ENCODE measurements at regions not wholly inside any gene's neighbourhood (a gene's known extent, or its start where the extent isn't known, plus 50 kb on each side); places are given as distances from the start of the nearest gene placed in this dataset.
"Not testable (repeated sequence)": the region's sequence is repeated elsewhere in the genome, so short reads cannot be mapped to it uniquely, and the experiment has no call there.

- DNase-seq (ENCODE audit: low spot score in 2 of 2): no peak
- WGBS: 38% methylated on average over 16 of the region's 16 CpGs
Measured at GRCh38 chr7:68185631-68186456, 1189.2 kb downstream of the TYW1 start.

GRCh38 chr7:68187532-68187931 lies 1190.9 kb downstream of the TYW1 start:
- H3K4me3 ChIP-seq: no peak overlapping the region
- no peak overlapping the region for H3K27ac ChIP-seq
- 24% methylated on average over 7 of the region's 7 CpGs for WGBS
- H3K4me1 ChIP-seq: no peaks in the 10 kb centered on the region
- peaks cover 6% of the 10 kb centered on the region for H3K27me3 ChIP-seq
- no peaks in the 10 kb centered on the region for H3K9me3 ChIP-seq
- DNase-seq (ENCODE audit: low spot score in 2 of 2): no peak
- H3K36me3 ChIP-seq: no peaks in the 10 kb centered on the region
- no peak for TF ChIP-seq POLR2A (IDR thresholded peaks at IDR 0.05)
- TF ChIP-seq EP300 (IDR thresholded peaks at IDR 0.05): no peak
- TF ChIP-seq, protein P1, sequence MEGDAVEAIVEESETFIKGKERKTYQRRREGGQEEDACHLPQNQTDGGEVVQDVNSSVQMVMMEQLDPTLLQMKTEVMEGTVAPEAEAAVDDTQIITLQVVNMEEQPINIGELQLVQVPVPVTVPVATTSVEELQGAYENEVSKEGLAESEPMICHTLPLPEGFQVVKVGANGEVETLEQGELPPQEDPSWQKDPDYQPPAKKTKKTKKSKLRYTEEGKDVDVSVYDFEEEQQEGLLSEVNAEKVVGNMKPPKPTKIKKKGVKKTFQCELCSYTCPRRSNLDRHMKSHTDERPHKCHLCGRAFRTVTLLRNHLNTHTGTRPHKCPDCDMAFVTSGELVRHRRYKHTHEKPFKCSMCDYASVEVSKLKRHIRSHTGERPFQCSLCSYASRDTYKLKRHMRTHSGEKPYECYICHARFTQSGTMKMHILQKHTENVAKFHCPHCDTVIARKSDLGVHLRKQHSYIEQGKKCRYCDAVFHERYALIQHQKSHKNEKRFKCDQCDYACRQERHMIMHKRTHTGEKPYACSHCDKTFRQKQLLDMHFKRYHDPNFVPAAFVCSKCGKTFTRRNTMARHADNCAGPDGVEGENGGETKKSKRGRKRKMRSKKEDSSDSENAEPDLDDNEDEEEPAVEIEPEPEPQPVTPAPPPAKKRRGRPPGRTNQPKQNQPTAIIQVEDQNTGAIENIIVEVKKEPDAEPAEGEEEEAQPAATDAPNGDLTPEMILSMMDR (IDR thresholded peaks at IDR 0.05): no peak
- no peak for TF ChIP-seq POLR2AphosphoS5 (IDR thresholded peaks at IDR 0.05)

More at GRCh38 chr7:68185631-68186456, 1189.2 kb downstream of the TYW1 start:
- Histone ChIP-seq H3K4me3 (no peak overlapping the region), H3K9me3 (no peaks in the 10 kb centered on the region), H3K27ac (no peak overlapping the region), H3K27me3 (peaks cover 6% of the 10 kb centered on the region), H3K36me3 (no peaks in the 10 kb centered on the region), H3K4me1 (no peaks in the 10 kb centered on the region)
- no peak for TF ChIP-seq POLR2AphosphoS5 (IDR thresholded peaks at IDR 0.05)
- TF ChIP-seq EP300 (IDR thresholded peaks at IDR 0.05): no peak
- TF ChIP-seq, protein P1 (IDR thresholded peaks at IDR 0.05): no peak
- TF ChIP-seq POLR2A (IDR thresholded peaks at IDR 0.05): no peak

DNA sequence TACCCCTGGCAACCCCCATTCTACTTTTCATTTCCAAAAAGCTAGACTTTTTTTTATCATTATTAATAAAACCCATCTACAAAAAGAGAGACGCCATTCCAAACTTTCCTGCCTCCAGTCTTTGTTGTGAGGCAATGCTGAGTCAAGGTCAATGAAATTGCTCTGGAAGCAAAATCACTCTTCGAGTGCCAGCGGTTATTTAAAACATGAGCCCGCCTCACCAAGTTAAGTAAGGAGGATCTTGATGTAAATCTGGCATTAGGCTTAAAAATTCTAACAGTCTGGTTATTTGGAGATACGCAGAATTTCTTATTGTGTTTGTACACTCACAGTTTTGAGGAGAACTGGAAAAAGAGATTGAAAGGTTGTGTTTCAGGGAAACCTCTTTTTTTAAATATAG lies 1196.3 kb downstream of the TYW1 start:
- H3K27ac ChIP-seq: no peak overlapping the region
- H3K4me1 ChIP-seq: no peaks in the 10 kb centered on the region
- 64% methylated on average over 5 of the region's 5 CpGs for WGBS
- no peak for DNase-seq (ENCODE audit: low spot score in 2 of 2)
- no peak overlapping the region for H3K4me3 ChIP-seq
- H3K27me3 ChIP-seq: no peaks in the 10 kb centered on the region
- H3K36me3 ChIP-seq: no peaks in the 10 kb centered on the region
- H3K9me3 ChIP-seq: no peaks in the 10 kb centered on the region
- TF ChIP-seq EP300 (IDR thresholded peaks at IDR 0.05) (no peak), POLR2A (IDR thresholded peaks at IDR 0.05) (no peak), POLR2AphosphoS5 (IDR thresholded peaks at IDR 0.05) (no peak)
- TF ChIP-seq, protein P1 (IDR thresholded peaks at IDR 0.05): no peak

DNA sequence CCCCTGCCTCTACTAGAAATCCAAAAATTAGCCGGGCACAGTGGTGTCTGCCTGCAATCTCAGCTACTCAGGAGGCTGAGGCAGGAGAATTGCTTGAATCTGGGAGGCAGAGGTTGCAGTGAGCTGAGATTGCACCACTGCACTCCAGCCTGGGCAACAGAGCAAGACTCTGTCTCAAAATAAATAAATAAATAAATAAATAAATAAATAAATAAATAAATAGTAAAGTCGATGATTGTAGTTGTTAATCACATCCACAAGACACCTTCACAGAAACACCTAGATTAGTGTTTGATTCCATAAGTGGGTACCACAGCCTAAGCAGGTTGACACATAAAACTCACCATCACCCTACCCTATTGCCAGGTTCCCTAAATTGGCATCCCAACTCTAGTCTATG lies 1199.0 kb downstream of the TYW1 start:
- H3K4me1 ChIP-seq; H3K27me3 ChIP-seq; H3K9me3 ChIP-seq; H3K36me3 ChIP-seq; H3K27ac ChIP-seq; H3K4me3 ChIP-seq; DNase-seq (ENCODE audit: low spot score in 2 of 2): not testable (repeated sequence)
- WGBS: 93% methylated on average over 2 of the region's 2 CpGs

DNA sequence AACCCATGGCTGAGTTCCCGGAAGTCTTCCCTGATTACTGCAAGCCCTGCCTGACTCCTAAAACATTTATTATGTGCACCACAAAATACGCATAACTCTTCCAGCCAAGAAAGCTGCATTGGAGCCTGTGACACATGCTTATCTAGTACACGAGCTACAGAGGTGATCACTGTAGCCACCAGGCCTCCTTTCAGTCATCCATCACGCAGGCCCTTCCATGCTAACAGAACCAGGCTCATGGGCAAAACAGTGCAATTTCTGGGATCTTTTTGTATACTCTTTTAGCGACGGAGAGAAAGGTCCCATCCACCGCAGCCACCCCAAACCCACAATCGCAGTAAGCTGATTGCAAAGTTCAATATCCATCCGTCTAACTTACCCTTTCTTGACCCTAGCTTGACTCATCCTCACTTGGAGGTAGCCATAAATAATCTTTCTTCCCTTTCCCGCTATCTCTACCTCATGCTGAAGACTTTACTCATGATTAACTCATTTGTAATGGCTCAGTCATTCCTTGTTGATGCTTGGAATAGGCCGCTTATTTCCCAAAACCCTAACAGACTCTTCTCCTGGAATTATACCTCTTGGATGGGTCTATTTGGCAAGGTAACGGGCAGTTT lies 1203.5 kb downstream of the TYW1 start:
- Histone ChIP-seq H3K27me3 (peaks cover 4% of the 10 kb centered on the region), H3K27ac (no peak overlapping the region), H3K9me3 (no peaks in the 10 kb centered on the region), H3K36me3 (no peaks in the 10 kb centered on the region), H3K4me3 (no peak overlapping the region), H3K4me1 (no peaks in the 10 kb centered on the region)
- no peak for TF ChIP-seq POLR2A (IDR thresholded peaks at IDR 0.05)
- TF ChIP-seq EP300 (IDR thresholded peaks at IDR 0.05): no peak
- TF ChIP-seq, protein P1 (IDR thresholded peaks at IDR 0.05): no peak
- TF ChIP-seq POLR2AphosphoS5 (IDR thresholded peaks at IDR 0.05): no peak
- DNase-seq (ENCODE audit: low spot score in 2 of 2): no peak
- 78% methylated on average over 12 of the region's 12 CpGs for WGBS
